ENCODE measurements at regions not wholly inside any gene's neighbourhood (a gene's known extent, or its start where the extent isn't known, plus 50 kb on each side); places are given as distances from the start of the nearest gene placed in this dataset.
"Not testable (repeated sequence)": the region's sequence is repeated elsewhere in the genome, so short reads cannot be mapped to it uniquely, and the experiment has no call there.

GRCh38 chrX:138853936-138854335, 142.4 kb upstream of the FGF13 start:
- no peak for DNase-seq

DNA sequence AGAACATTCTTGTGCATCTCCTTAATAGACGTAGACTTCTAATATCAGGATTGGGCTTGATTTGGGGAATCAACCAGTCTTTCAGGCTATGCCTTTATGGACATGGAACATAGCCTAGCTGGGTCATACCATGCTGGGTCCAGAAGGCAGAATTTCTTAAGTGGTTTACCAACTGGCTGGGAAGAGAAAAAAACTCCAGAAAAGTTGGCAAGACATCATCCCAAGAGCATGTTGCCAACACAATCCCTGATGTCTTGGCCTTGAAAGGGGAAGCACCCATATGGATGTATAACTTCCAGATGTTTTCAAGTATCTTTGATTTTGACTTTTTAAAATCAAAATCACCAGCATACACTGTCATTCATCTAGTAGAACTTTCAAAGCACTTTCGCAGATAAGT, 138.0 kb upstream of the FGF13 start:
- no peak for DNase-seq

DNA sequence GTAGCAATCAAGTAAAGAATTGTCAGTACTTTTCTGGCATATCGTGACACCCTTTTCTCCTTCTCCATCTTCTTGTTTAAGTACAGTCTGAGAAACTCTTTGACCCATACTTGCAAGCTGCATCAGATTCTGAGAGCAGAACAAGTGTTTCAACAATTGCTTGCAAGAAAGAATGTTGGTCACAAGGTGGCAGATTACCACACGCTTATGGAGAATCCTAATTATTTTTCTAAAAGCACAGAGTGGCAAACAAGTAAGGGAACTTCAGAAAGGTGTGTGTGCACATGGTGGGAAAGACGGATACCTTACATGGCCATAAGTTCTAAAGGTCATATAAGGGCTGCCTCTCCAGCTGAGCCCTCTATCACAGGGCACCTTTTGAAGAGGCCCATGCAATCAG, 136.4 kb upstream of the FGF13 start:
- DNase-seq, result peak in 1 of 2 experiments; percentile 5

DNA sequence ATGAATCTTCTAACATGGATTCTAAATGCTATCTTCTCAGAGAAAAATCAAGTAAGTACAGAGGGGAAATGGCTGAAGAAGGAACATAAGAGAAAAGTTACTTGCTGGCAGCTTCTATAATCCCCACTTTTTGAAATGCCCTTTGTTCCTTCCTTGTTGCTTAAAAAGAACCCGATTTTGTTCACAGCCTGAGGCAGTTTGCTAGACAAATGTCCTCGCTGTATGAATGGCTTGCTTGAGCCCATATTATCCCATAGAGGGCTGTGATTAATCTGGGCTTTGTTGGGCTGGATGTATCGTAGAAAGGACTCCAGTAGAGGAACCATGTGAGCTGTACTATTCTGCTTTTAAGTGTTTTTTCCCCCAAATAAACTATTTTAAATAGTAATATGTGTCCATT, 134.3 kb upstream of the FGF13 start:
- DNase-seq, result no peak

- DNase-seq, result not testable (repeated sequence)
Observed at GRCh38 chrX:138807400-138807799, 95.9 kb upstream of the FGF13 start.

DNA sequence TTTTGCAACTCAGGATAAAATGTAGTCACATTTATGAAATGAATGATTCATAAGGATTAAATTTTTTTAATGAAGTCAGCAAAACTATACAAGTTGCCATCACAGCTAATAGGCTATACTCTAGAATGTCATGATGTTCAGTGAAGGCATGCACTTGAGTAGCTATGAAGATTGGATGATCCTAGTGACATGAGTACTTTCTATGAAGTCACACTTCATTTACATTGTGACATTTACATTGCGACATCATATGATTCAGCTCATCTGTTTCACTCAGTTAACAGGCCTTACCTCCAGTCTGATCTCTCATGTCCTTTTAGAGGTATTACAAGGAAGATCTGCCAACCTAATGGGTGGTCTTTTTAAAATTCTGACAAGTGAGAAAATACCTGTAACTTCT, 82.7 kb upstream of the FGF13 start:
- DNase-seq, result no peak

DNA sequence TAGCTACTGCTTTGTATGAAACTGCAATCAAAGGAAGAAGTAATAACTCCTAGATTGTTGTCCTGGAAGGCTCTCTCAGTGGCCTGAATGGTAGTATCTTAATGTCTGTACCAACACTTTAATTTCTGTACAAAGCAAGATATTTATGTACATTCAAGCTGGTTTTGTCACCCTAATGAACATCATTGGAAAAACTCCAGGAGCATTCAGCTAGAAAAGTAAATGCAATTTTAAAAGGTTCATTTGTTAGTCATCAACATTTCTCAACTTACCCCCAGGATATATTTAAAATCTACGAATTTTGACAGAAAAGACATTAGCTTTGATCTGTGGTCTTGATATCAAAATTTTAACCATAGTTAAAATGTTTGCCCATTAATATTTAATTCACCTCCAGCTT, 80.0 kb upstream of the FGF13 start:
- no peak for DNase-seq

GRCh38 chrX:138788771-138789170, 77.3 kb upstream of the FGF13 start:
- DNase-seq, result no peak

DNA sequence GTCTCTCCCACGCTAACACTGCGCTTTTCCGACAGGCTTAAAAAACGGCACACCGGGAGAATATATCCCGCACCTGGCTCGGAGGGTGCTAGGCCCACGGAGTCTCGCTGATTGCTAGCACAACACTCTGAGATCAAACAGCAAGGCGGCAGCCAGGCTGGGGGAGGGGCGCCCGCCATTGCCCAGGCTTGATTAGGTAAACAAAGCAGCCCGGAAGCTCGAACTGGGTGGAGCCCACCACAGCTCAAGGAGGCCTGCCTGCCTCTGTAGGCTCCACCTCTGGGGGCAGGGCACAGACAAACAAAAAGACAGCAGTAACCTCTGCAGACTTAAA, 67.0 kb upstream of the FGF13 start:
- not testable (repeated sequence) for DNase-seq

DNA sequence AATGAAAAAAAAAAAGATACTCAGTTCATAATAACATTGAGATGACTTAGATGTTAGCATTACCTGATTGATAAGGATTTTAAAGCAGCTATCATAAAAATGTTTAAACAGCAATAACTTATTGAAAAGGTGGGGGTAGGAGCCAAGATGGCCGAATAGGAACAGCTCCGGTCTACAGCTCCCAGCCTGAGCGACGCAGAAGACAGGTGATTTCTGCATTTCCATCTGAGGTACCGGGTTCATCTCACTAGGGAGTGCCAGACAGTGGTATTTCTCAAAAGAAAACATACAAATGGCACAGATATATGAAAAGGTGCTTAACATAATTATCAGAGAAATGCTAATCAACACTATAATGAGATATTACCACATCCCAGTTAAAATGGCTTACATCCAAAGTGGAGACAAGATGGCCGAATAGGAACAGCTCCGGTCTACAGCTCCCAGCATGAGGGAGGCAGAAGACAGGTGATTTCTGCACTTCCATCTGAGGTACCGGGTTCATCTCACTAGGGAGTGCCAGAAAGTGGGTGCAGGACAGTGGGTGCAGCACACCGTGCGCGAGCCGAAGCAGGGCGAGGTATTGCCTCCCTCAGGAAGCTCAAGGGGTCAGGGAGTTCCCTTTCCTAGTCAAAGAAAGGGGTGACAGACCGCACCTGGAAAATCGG, 66.5 kb upstream of the FGF13 start:
- DNase-seq, result not testable (repeated sequence)

DNA sequence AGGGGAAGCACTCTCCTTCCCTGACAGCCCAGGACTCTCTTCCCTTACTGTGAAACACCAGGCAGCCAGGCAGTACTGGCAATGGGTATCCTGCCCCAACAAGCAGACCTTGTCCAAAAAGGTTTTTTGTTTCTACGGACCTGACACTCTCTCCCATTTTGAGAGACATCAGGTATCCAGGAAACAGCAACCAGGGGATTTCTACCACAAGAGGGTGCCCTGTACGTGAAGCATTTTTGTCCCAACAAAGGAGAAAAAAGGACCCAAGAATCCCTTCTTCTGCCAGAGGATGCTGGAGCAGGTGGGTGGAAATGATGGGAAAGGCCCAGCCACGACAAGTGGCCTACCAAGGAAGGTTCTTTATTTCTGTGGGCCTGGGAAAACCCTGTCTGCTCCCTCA, 65.7 kb upstream of the FGF13 start:
- no peak for DNase-seq

- DNase-seq, result peak; percentile 41 to 52
Observed at GRCh38 chrX:138775517-138775916, 64.0 kb upstream of the FGF13 start.

DNA sequence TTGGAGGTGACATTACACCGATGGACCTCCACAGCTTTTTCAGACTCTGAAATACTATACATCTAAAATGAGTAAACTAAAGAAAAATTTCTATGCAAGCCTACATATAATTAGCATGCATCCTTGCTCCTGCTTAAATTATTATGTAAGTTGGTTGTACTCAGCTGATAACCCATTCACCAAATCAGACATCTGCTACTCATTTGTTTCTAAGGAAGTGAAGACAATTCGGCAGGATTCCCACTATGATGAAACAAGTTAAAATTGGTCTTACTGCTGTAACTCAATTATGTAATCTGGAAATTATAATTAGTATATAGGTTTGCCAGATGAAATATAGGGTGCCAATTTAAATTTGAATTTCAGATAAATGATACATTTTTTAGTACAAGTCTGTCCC, 59.5 kb upstream of the FGF13 start:
- no peak for DNase-seq

DNA sequence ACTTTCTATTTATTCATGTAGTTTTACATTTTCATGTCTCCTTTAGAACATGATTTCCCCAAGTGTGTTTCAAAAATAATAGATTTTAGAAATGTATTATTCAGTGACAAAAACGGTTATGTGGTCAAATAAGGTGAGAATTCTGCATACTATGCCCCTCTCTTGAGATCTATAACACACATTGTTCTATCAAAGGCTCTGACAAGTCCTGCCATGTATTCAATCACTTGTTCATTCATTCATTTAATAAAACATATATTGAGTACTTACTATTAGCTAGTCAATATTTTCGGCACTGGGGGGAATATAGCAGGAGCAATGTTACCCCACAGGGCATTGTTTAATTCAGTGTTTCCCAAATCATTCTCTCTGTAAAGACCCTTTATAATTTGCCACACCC, 58.4 kb upstream of the FGF13 start:
- no peak for DNase-seq

- no peak for DNase-seq
Observed at GRCh38 chrX:138765051-138765450, 53.5 kb upstream of the FGF13 start.

- no peak for DNase-seq
Observed at GRCh38 chrX:138763761-138764160, 52.2 kb upstream of the FGF13 start.

- DNase-seq, result no peak
Observed at GRCh38 chrX:138761380-138761779, 49.9 kb upstream of the FGF13 start.

Measured in Kasumi-1 (cell line).